ENCODE measurements at regions not wholly inside any gene's neighbourhood (a gene's known extent, or its start where the extent isn't known, plus 50 kb on each side); places are given as distances from the start of the nearest gene placed in this dataset.

GRCh38 chrX:102044496-102044895 is 81.0 kb upstream of the TCEAL2 start:
- no peaks in the 10 kb centered on the region for H3F3A ChIP-seq (replicated peaks; ENCODE audit: insufficient read depth)
- POLR2A ChIA-PET, result no interaction called here

GRCh38 chrX:102043380-102043779 is 82.1 kb upstream of the TCEAL2 start:
- 0% methylated on average over 3 of the region's 3 CpGs for WGBS (ENCODE audit: low lambda C conversion rate)
- no peak overlapping the region for H3K4me3 ChIP-seq (ENCODE audit: low read depth in 2 of 2, low read length in 1 of 2)
- H3K9me3 ChIP-seq, result no peaks in the 10 kb centered on the region
- H3F3A ChIP-seq (replicated peaks; ENCODE audit: insufficient read depth), result no peaks in the 10 kb centered on the region
- no peaks in the 10 kb centered on the region for H3K27me3 ChIP-seq (ENCODE audit: insufficient read depth)
- no peak overlapping the region for H3K4me2 ChIP-seq
- H3K27ac ChIP-seq (ENCODE audit: low read depth in 2 of 2, low read length in 1 of 2), result no peak overlapping the region
- ChIA-PET CTCF (interaction anchor here (0.9 to 1.0 kb wide), 2 partner anchors 18 to 20 kb away, joined by 3 read pairs; no protein-coding TSS in a partner anchor), POLR2A (no interaction called here)
- no peak overlapping the region for H3K9ac ChIP-seq
- no peaks in the 10 kb centered on the region for H3K79me2 ChIP-seq (ENCODE audit: insufficient read depth)
- H3K36me3 ChIP-seq (replicated peaks in 1 of 2; ENCODE audit: control insufficient read depth in 1 of 2, insufficient read depth in 2 of 2, low read length in 1 of 2), result no peaks in the 10 kb centered on the region
- no peaks in the 10 kb centered on the region for H3K4me1 ChIP-seq (ENCODE audit: control insufficient read depth in 1 of 2, insufficient read depth in 2 of 2, low read depth in 1 of 2, low read length in 1 of 2)
- no peak for DNase-seq
- H4K20me1 ChIP-seq (ENCODE audit: insufficient read depth), result no peaks in the 10 kb centered on the region
- H3K9me2 ChIP-seq, result no peaks in the 10 kb centered on the region
- no peak overlapping the region for H2AFZ ChIP-seq (ENCODE audit: low read depth)
- TF ChIP-seq MEF2A (IDR thresholded peaks at IDR 0.05; ENCODE audit: borderline replicate concordance, low read depth) (no peak), GATA2 (CRISPR knock-in tag; IDR thresholded peaks at IDR 0.05) (no peak), TAF1 (IDR thresholded peaks at IDR 0.05; ENCODE audit: borderline replicate concordance, low read depth, low read length) (no peak), PBX3 (IDR thresholded peaks at IDR 0.05) (no peak), YY1 (IDR thresholded peaks at IDR 0.05; ENCODE audit: low read depth) (no peak), CHD2 (IDR thresholded peaks at IDR 0.05; ENCODE audit: low read length, partially characterized antibody) (no peak), ELF1 (IDR thresholded peaks at IDR 0.05) (no peak), EZH2phosphoT487 (IDR thresholded peaks at IDR 0.05; ENCODE audit: borderline replicate concordance, low read depth) (no peak), IRF3 (IDR thresholded peaks at IDR 0.05; ENCODE audit: low read depth, low read length) (no peak), JUND (IDR thresholded peaks at IDR 0.05) (no peak), FOXJ3 (CRISPR knock-in tag; IDR thresholded peaks at IDR 0.05) (no peak), POLR2AphosphoS5 (IDR thresholded peaks at IDR 0.05; ENCODE audit: low read depth, low read length) (no peak), RAD21 (IDR thresholded peaks at IDR 0.05; ENCODE audit: low read length) (no peak), RFX5 (IDR thresholded peaks at IDR 0.05; ENCODE audit: low read length) (no peak)

More at GRCh38 chrX:102044496-102044895, 81.0 kb upstream of the TCEAL2 start:
- Histone ChIP-seq H3K4me2 (no peak overlapping the region), H3K27me3 (ENCODE audit: insufficient read depth) (no peaks in the 10 kb centered on the region), H3K36me3 (replicated peaks in 1 of 2; ENCODE audit: control insufficient read depth in 1 of 2, insufficient read depth in 2 of 2, low read length in 1 of 2) (no peaks in the 10 kb centered on the region), H3K9ac (no peak overlapping the region), H4K20me1 (ENCODE audit: insufficient read depth) (no peaks in the 10 kb centered on the region), H3K27ac (ENCODE audit: low read depth in 2 of 2, low read length in 1 of 2) (no peak overlapping the region), H2AFZ (ENCODE audit: low read depth) (no peak overlapping the region), H3K4me3 (ENCODE audit: low read depth in 2 of 2, low read length in 1 of 2) (no peak overlapping the region), H3K4me1 (ENCODE audit: control insufficient read depth in 1 of 2, insufficient read depth in 2 of 2, low read depth in 1 of 2, low read length in 1 of 2) (no peaks in the 10 kb centered on the region), H3K9me2 (no peaks in the 10 kb centered on the region), H3K79me2 (ENCODE audit: insufficient read depth) (no peaks in the 10 kb centered on the region), H3K9me3 (no peaks in the 10 kb centered on the region)
- DNase-seq, result no peak
- WGBS (ENCODE audit: low lambda C conversion rate), result 0% methylated on average over 2 of the region's 2 CpGs
- CTCF ChIA-PET, result no interaction called here
- TF ChIP-seq RCOR1 (IDR thresholded peaks at IDR 0.05; ENCODE audit: low read length) (no peak), MEF2A (IDR thresholded peaks at IDR 0.05; ENCODE audit: borderline replicate concordance, low read depth) (no peak), FOSL2 (IDR thresholded peaks at IDR 0.05; ENCODE audit: borderline replicate concordance, low read depth) (no peak), USF1 (IDR thresholded peaks at IDR 0.05; ENCODE audit: borderline replicate concordance, low read depth) (no peak), EZH2phosphoT487 (IDR thresholded peaks at IDR 0.05; ENCODE audit: borderline replicate concordance, low read depth) (no peak), FOXJ3 (CRISPR knock-in tag; IDR thresholded peaks at IDR 0.05) (no peak), ELF1 (IDR thresholded peaks at IDR 0.05) (no peak), SIN3A (IDR thresholded peaks at IDR 0.05; ENCODE audit: borderline replicate concordance, low read depth, low read length) (no peak), REST (IDR thresholded peaks at IDR 0.05; ENCODE audit: low read depth, low read length) (no peak)

Data from SK-N-SH (cell line).